A673 (cell line): ENCODE measurements at regions not wholly inside any gene's neighbourhood (a gene's known extent, or its start where the extent isn't known, plus 50 kb on each side); places are given as distances from the start of the nearest gene placed in this dataset.

Experiments used
- BruUV-seq: library from RNA; stranded (reverse); fragments of 400-500 nt; replicated peaks from 2 replicates; lab custom pipeline; 2021; lab: Mats Ljungman, UMichigan
- CTCF ChIA-PET: fragments of 300-600 bp; sonication (Branson Sonifier 250); formaldehyde crosslinking; loops from one replicate; lab custom pipeline; 2022; ENCODE audit warnings: antibody characterized with exemption; lab: Charles Lee
- POLR2A ChIA-PET: fragments of 300-600 bp; sonication (Branson Sonifier 250); formaldehyde crosslinking; loops from one replicate; lab custom pipeline; 2022; ENCODE audit warnings: antibody characterized with exemption; ENCODE audit not compliant: low non-redundant PET; lab: Charles Lee
- DNase-seq: peaks from one replicate; pipeline ENCODE4 v3.0.0-alpha.2; 2015; ENCODE audit warnings: low spot score
- H3K27ac ChIP-seq: fragments of 200-600 bp; sonication (generic); 2 replicates; pipeline ENCODE4 v1.5.1; 2016; ENCODE audit warnings: mixed run types, low read depth, mild to moderate bottlenecking, mixed read lengths, antibody characterized with exemption, low read length; ENCODE audit not compliant: poor library complexity, severe bottlenecking
- H3K27me3 ChIP-seq: fragments of 200-600 bp; sonication (generic); replicated peaks from 2 replicates; pipeline ENCODE4 v1.6.1; 2017; ENCODE audit warnings: mixed run types, low read depth, mild to moderate bottlenecking, mixed read lengths, antibody characterized with exemption, low read length; ENCODE audit not compliant: insufficient read depth, poor library complexity
- H3K36me3 ChIP-seq: fragments of 200-600 bp; sonication (generic); 2 replicates; pipeline ENCODE4 v1.6.1; 2016; ENCODE audit warnings: mixed run types, mild to moderate bottlenecking, mixed read lengths, antibody characterized with exemption, low read length; ENCODE audit not compliant: insufficient read depth, poor library complexity, severe bottlenecking
- H3K4me1 ChIP-seq: fragments of 200-600 bp; sonication (generic); 2 replicates; pipeline ENCODE4 v1.6.1; 2017; ENCODE audit warnings: mixed run types, mild to moderate bottlenecking, mixed read lengths, antibody characterized with exemption, low read length; ENCODE audit not compliant: insufficient read depth, poor library complexity, severe bottlenecking
- H3K4me3 ChIP-seq: fragments of 200-600 bp; sonication (generic); 2 replicates; pipeline ENCODE4 v1.5.1; 2016; ENCODE audit warnings: low read depth, mixed run types, mild to moderate bottlenecking, mixed read lengths, low read length; ENCODE audit not compliant: poor library complexity, severe bottlenecking
- H3K9me3 ChIP-seq: fragments of 200-600 bp; sonication (generic); 2 replicates; pipeline ENCODE4 v1.6.1; 2016; ENCODE audit warnings: mixed run types, low read depth, mild to moderate bottlenecking, mixed read lengths, antibody characterized with exemption, low read length; ENCODE audit not compliant: poor library complexity, severe bottlenecking
- CTCF ChIP-seq: fragments of 300-800, 200-600 bp; sonication (generic); conservative IDR thresholded peaks from 2 replicates; pipeline ENCODE4 v1.5.1; 2017; ENCODE audit warnings: low read depth, mild to moderate bottlenecking, antibody characterized with exemption, low read length, moderate library complexity, mixed read lengths
- EZH2 ChIP-seq: fragments of 200-600 bp; sonication (generic); IDR thresholded peaks from 2 replicates; pipeline ENCODE4 v1.6.1; 2017; ENCODE audit warnings: borderline replicate concordance, low read depth, mild to moderate bottlenecking, mixed read lengths, antibody characterized with exemption, low read length; ENCODE audit not compliant: poor library complexity, severe bottlenecking
- intact Hi-C: fragments of 100-400 bp; cut with micrococcal nuclease; formaldehyde crosslinking; loops from one replicate; pipeline ENCODE4 v1.10.0; 2022; ENCODE audit not compliant: unreplicated experiment

GRCh38 chr5:148739023-148739422, 84.7 kb upstream of the HTR4 start:
- H3K27ac ChIP-seq: no peak overlapping the region
- no peaks in the 10 kb centered on the region for H3K4me1 ChIP-seq
- CTCF ChIA-PET: interaction anchor here (0.6 to 2.2 kb wide), 4 partner anchors 8 to 377 kb away, joined by 3 to 8 read pairs (median 4); no protein-coding TSS in a partner anchor
- DNase-seq: no peak
- peaks cover 49% of the 10 kb centered on the region for H3K27me3 ChIP-seq
- intact Hi-C loops: loop anchor here (2.0 kb wide), 1 partner anchor 260 kb away; no protein-coding TSS in a partner anchor
- BruUV-seq: no TSS peak
- no peaks in the 10 kb centered on the region for H3K36me3 ChIP-seq
- TF ChIP-seq EZH2 (no peak), CTCF (no peak)
- POLR2A ChIA-PET: no interaction called here
- no peak overlapping the region for H3K4me3 ChIP-seq
- no peaks in the 10 kb centered on the region for H3K9me3 ChIP-seq

- no TSS peak for BruUV-seq
- no peak for TF ChIP-seq CTCF
- TF ChIP-seq EZH2: no peak
- Histone ChIP-seq H3K4me1 (no peaks in the 10 kb centered on the region), H3K27me3 (peaks cover 44% of the 10 kb centered on the region), H3K27ac (no peak overlapping the region), H3K36me3 (no peaks in the 10 kb centered on the region), H3K9me3 (no peaks in the 10 kb centered on the region), H3K4me3 (no peak overlapping the region)
- ChIA-PET CTCF (interaction anchor here (0.6 to 2.2 kb wide), 5 partner anchors 9 to 377 kb away, joined by 3 to 8 read pairs (median 3); no protein-coding TSS in a partner anchor), POLR2A (no interaction called here)
- intact Hi-C loops: loop anchor here (2.0 kb wide), 1 partner anchor 259 kb away; no protein-coding TSS in a partner anchor
- DNase-seq: no peak
Observed at GRCh38 chr5:148739524-148739923, 85.2 kb upstream of the HTR4 start.

- Histone ChIP-seq H3K9me3 (no peaks in the 10 kb centered on the region), H3K4me3 (no peak overlapping the region), H3K36me3 (no peaks in the 10 kb centered on the region), H3K27me3 (peaks cover 39% of the 10 kb centered on the region), H3K4me1 (no peaks in the 10 kb centered on the region), H3K27ac (no peak overlapping the region)
- DNase-seq: no peak
- CTCF ChIA-PET: interaction anchor here (1.1 to 2.2 kb wide), 3 partner anchors 10 to 295 kb away, joined by 3 to 8 read pairs (median 6); no protein-coding TSS in a partner anchor
- no TSS peak for BruUV-seq
- intact Hi-C loops: loop anchor here (2.0 to 5.0 kb wide), 2 partner anchors 217 to 527 kb away; no protein-coding TSS in a partner anchor
- POLR2A ChIA-PET: no interaction called here
- TF ChIP-seq CTCF: no peak
- no peak for TF ChIP-seq EZH2
Observed at GRCh38 chr5:148740079-148740858, 85.9 kb upstream of the HTR4 start.
